Cardiac muscle cell (in vitro differentiated cells and primary cell): ENCODE measurements at regions not wholly inside any gene's neighbourhood (a gene's known extent, or its start where the extent isn't known, plus 50 kb on each side); places are given as distances from the start of the nearest gene placed in this dataset.

Experiments
- DNase-seq, 2 donors: peaks; one replicate each; pipeline versions ENCODE4 v3.0.0 to v3.0.0-alpha.2; 2010 to 2017; ENCODE audit warnings: low read depth in 1 of 2, low spot score in 1 of 2
- H3K27ac ChIP-seq: fragments of 200-600 bp; sonication (generic); 2 replicates; pipeline ENCODE4 v1.5.1; 2016
- H3K27me3 ChIP-seq: fragments of 200-600 bp; sonication (generic); 2 replicates; pipeline ENCODE4 v1.6.0; 2016; ENCODE audit warnings: control low read depth
- H3K36me3 ChIP-seq: fragments of 200-600 bp; sonication (generic); 2 replicates; pipeline ENCODE4 v1.5.1; 2016; ENCODE audit warnings: control low read depth
- H3K4me1 ChIP-seq: fragments of 200-600 bp; sonication (generic); 2 replicates; pipeline ENCODE4 v1.8.1; 2017; ENCODE audit warnings: low read depth, mild to moderate bottlenecking, mixed run types
- H3K4me3 ChIP-seq: fragments of 200-600 bp; sonication (generic); 2 replicates; pipeline ENCODE4 v1.5.1; 2016; ENCODE audit warnings: mild to moderate bottlenecking
- H3K9me3 ChIP-seq: fragments of 200-600 bp; sonication (generic); 2 replicates; pipeline ENCODE4 v1.5.1; 2017; ENCODE audit warnings: low read depth, mild to moderate bottlenecking, control low read depth
- TF ChIP-seq, protein P1 (sequence below): IDR thresholded peaks from 2 replicates; pipeline ENCODE4 v1.5.1; 2012; ENCODE audit warnings: low read depth, mild to moderate bottlenecking, low read length

DNA sequence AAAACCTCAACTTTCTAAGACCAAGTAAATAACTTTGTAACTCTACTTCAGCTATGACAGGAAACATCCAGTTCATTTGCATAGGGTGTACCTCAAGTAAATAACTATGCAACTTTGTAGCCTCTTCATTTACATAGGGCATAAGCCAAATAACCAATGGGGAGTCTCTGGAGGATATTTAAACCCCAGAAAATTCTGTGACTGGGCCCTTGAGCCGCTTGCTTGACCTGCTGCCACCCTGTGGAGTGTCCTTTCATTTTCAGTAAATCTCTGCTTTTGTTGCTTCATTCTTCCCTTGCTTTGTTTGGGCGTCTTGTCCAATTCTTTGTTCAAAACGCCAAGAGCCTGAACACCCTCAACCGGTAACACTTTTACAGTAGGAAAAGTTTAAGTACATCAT is 1112.7 kb upstream of the NRXN1 start:
- Histone ChIP-seq H3K27ac (no peak overlapping the region), H3K27me3 (no peaks in the 10 kb centered on the region), H3K4me1 (no peaks in the 10 kb centered on the region), H3K9me3 (no peaks in the 10 kb centered on the region), H3K36me3 (no peaks in the 10 kb centered on the region), H3K4me3 (no peak overlapping the region)
- peak in 1 of 2 donors; percentile 8 for DNase-seq
- TF ChIP-seq, protein P1, sequence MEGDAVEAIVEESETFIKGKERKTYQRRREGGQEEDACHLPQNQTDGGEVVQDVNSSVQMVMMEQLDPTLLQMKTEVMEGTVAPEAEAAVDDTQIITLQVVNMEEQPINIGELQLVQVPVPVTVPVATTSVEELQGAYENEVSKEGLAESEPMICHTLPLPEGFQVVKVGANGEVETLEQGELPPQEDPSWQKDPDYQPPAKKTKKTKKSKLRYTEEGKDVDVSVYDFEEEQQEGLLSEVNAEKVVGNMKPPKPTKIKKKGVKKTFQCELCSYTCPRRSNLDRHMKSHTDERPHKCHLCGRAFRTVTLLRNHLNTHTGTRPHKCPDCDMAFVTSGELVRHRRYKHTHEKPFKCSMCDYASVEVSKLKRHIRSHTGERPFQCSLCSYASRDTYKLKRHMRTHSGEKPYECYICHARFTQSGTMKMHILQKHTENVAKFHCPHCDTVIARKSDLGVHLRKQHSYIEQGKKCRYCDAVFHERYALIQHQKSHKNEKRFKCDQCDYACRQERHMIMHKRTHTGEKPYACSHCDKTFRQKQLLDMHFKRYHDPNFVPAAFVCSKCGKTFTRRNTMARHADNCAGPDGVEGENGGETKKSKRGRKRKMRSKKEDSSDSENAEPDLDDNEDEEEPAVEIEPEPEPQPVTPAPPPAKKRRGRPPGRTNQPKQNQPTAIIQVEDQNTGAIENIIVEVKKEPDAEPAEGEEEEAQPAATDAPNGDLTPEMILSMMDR, result no peak

DNA sequence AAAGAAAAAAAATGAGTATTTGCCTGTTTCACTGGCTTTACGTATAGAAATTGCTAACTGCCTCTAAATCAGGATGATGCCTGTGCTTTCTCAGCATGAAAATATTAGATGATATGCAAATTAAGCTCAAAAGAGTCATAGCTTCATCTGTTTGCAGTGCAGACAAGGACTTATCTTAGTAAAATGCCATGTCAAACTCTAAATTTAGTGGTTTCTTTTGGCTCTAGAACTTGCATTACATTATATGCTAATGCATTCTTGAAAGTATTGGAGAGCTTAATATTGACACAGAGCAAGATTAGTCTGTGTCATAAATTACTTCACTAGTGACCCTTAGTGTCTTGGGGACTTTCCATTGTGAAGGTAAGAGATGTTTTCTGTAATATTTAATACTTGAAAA is 1109.1 kb upstream of the NRXN1 start:
- H3K27me3 ChIP-seq, result no peaks in the 10 kb centered on the region

DNA sequence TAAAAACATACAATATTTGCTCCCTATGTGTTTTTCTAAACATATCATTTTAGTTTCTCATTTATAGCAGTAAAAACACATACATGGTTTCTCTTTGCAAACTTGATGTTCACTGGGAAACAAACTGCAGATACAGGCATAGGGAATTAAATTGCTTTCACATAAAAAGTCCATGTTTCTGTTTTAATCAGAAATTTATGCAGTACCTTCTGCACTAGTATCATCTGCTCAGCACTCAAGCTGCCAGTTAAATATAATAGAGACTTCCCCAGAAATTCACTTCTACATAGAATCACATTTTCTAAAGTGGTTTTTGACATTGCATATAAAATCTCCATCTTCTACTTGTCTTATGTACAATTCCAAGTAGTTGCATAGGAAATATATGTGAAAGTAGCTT is 1107.3 kb upstream of the NRXN1 start:
- no peak overlapping the region for H3K27ac ChIP-seq
- H3K4me3 ChIP-seq, result no peak overlapping the region
- no peak for DNase-seq
- no peaks in the 10 kb centered on the region for H3K36me3 ChIP-seq
- no peaks in the 10 kb centered on the region for H3K9me3 ChIP-seq
- H3K27me3 ChIP-seq, result no peaks in the 10 kb centered on the region
- H3K4me1 ChIP-seq, result no peaks in the 10 kb centered on the region
- TF ChIP-seq, protein P1, result no peak

More for the DNA sequence above, 1109.1 kb upstream of the NRXN1 start:
- DNase-seq, result no peak
- Histone ChIP-seq H3K9me3 (no peaks in the 10 kb centered on the region), H3K36me3 (no peaks in the 10 kb centered on the region), H3K4me1 (no peaks in the 10 kb centered on the region), H3K4me3 (no peak overlapping the region), H3K27ac (no peak overlapping the region)
- TF ChIP-seq, protein P1, result no peak

DNA sequence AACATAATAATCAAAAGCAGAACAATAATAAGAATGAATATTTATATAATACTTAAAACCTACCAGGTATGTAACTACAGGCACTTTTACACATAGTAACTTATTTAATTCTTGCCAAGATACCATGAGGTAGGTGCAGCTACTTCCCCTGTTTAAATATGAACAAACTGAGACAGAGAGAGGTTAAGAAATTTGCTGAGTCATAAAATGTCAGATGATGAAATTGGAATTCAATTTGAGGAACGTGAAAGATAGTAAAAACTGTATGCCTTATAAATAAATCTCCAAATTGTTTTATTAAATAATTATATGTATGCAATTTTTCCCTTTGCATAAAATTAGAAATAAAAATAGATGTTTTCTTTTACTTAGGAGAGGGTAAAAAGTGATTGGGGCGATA is 1103.3 kb upstream of the NRXN1 start:
- Histone ChIP-seq H3K4me1 (no peaks in the 10 kb centered on the region), H3K9me3 (no peaks in the 10 kb centered on the region), H3K27ac (no peak overlapping the region), H3K36me3 (no peaks in the 10 kb centered on the region), H3K27me3 (no peaks in the 10 kb centered on the region), H3K4me3 (no peak overlapping the region)
- TF ChIP-seq, protein P1, result no peak
- peak in 1 of 2 donors; percentile 35 for DNase-seq

DNA sequence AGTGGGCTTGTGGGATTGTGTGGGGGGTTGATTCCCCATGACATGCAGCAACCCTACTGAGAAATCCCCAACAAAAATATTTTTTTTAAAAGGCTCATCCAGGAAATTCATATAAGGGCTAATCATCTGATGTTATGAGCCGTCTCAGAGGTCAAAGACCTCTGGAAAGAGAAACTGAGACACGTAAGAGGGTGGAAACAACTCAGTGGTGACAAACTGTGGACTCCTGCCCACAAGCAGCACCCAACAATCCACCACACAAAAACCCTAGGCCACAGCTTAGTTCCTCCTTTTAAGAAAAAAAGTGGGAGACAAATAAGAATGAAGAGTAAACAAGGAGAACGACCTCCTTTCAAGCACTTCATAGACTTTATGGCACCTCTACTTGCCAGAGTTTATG is 1096.1 kb upstream of the NRXN1 start:
- no peak for DNase-seq
- no peak overlapping the region for H3K27ac ChIP-seq
- no peaks in the 10 kb centered on the region for H3K4me1 ChIP-seq
- TF ChIP-seq, protein P1, result no peak
- no peaks in the 10 kb centered on the region for H3K36me3 ChIP-seq
- H3K27me3 ChIP-seq, result no peaks in the 10 kb centered on the region
- no peak overlapping the region for H3K4me3 ChIP-seq
- H3K9me3 ChIP-seq, result no peaks in the 10 kb centered on the region

DNA sequence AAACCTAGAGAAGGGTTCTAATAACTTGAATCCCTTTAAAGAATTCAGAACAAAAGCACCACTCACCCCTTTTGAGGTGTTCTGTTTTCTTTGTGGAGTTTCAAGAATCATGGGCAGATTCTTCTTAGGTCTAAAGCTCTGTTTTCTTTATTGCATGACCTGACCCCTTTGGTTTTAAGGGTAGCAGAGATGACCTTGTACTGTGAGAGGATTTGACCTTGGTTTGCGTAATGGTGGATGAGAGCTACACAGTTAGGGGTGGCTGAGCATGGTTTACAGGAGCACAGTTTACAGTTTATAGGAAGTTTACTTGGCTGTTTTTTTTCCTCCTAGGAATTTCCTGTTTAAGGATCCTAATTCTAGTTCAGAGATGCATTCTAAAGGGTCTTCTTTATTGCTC is 1095.6 kb upstream of the NRXN1 start:
- H3K9me3 ChIP-seq, result no peaks in the 10 kb centered on the region
- no peaks in the 10 kb centered on the region for H3K36me3 ChIP-seq
- TF ChIP-seq, protein P1, result no peak
- no peak overlapping the region for H3K27ac ChIP-seq
- H3K4me3 ChIP-seq, result no peak overlapping the region
- H3K27me3 ChIP-seq, result no peaks in the 10 kb centered on the region
- no peak for DNase-seq
- H3K4me1 ChIP-seq, result no peaks in the 10 kb centered on the region
